Type B pancreatic cell (in vitro differentiated cells): ENCODE measurements at regions not wholly inside any gene's neighbourhood (a gene's known extent, or its start where the extent isn't known, plus 50 kb on each side); places are given as distances from the start of the nearest gene placed in this dataset.

Experiments
- DNase-seq: peaks from one replicate; pipeline ENCODE4 v3.0.0; 2021; ENCODE audit warnings: mixed read lengths; ENCODE audit not compliant: unreplicated experiment; ENCODE audit errors: extremely low spot score
- H3K27ac Mint-ChIP-seq: 2 replicates; pipeline ENCODE4 v1.8.0; 2021; ENCODE audit warnings: mild to moderate bottlenecking, mixed read lengths
- H3K27me3 Mint-ChIP-seq: 2 replicates; pipeline ENCODE4 v1.8.0; 2021; ENCODE audit warnings: mixed read lengths
- H3K36me3 Mint-ChIP-seq: 2 replicates; pipeline ENCODE4 v1.8.0; 2021; ENCODE audit warnings: mixed read lengths
- H3K4me1 Mint-ChIP-seq: one replicate; pipeline ENCODE4 v1.8.0; 2021; ENCODE audit warnings: mixed read lengths; ENCODE audit not compliant: unreplicated experiment
- H3K4me3 Mint-ChIP-seq: 2 replicates; pipeline ENCODE4 v1.8.0; 2021; ENCODE audit warnings: mild to moderate bottlenecking, mixed read lengths
- H3K9me3 Mint-ChIP-seq: 2 replicates; pipeline ENCODE4 v1.8.0; 2021; ENCODE audit warnings: mixed read lengths
- TF ChIP-seq, protein P1 (sequence below): fragments of 200-600 bp; sonication (generic); conservative IDR thresholded peaks from 2 replicates; pipeline ENCODE4 v1.5.0; 2021; ENCODE audit warnings: antibody characterized with exemption, mild to moderate bottlenecking

DNA sequence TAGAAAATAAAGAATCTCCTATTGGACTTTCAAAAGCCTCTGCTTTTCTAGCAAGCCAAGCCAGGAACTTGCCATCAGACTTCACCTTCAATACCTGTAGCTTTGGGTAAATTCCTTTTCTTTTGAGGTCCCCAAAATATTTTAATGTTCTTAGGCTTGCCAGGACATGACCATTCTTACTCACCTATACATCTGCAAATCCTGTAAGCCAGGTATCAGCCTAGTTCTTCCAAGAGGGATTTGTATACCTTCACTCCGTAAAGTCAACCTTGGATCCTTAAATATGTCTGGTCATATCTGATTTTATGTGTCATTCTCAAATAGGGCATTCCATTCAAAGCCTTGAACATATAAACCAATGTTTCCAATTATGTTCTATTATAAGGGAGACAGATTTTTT lies 210.6 kb upstream of the CELF2 start:
- Mint-ChIP-seq H3K36me3 (no peaks in the 10 kb centered on the region), H3K27me3 (peaks cover 8% of the 10 kb centered on the region), H3K9me3 (peaks cover 9% of the 10 kb centered on the region), H3K4me3 (no peak overlapping the region), H3K27ac (no peak overlapping the region), H3K4me1 (no peaks in the 10 kb centered on the region)
- TF ChIP-seq, protein P1, sequence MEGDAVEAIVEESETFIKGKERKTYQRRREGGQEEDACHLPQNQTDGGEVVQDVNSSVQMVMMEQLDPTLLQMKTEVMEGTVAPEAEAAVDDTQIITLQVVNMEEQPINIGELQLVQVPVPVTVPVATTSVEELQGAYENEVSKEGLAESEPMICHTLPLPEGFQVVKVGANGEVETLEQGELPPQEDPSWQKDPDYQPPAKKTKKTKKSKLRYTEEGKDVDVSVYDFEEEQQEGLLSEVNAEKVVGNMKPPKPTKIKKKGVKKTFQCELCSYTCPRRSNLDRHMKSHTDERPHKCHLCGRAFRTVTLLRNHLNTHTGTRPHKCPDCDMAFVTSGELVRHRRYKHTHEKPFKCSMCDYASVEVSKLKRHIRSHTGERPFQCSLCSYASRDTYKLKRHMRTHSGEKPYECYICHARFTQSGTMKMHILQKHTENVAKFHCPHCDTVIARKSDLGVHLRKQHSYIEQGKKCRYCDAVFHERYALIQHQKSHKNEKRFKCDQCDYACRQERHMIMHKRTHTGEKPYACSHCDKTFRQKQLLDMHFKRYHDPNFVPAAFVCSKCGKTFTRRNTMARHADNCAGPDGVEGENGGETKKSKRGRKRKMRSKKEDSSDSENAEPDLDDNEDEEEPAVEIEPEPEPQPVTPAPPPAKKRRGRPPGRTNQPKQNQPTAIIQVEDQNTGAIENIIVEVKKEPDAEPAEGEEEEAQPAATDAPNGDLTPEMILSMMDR, result no peak
- DNase-seq, result no peak

GRCh38 chr10:10811562-10811961 lies 206.1 kb upstream of the CELF2 start:
- no peaks in the 10 kb centered on the region for H3K36me3 Mint-ChIP-seq
- TF ChIP-seq, protein P1, result no peak
- H3K27me3 Mint-ChIP-seq, result peaks cover 8% of the 10 kb centered on the region
- peaks cover 5% of the 10 kb centered on the region for H3K9me3 Mint-ChIP-seq
- H3K4me1 Mint-ChIP-seq, result peaks cover 3% of the 10 kb centered on the region
- no peak overlapping the region for H3K27ac Mint-ChIP-seq
- no peak for DNase-seq
- no peak overlapping the region for H3K4me3 Mint-ChIP-seq

- Mint-ChIP-seq H3K4me1 (peaks cover 3% of the 10 kb centered on the region), H3K9me3 (peaks cover 9% of the 10 kb centered on the region), H3K4me3 (no peak overlapping the region), H3K36me3 (no peaks in the 10 kb centered on the region), H3K27ac (no peak overlapping the region), H3K27me3 (peaks cover 8% of the 10 kb centered on the region)
- TF ChIP-seq, protein P1, result no peak
- no peak for DNase-seq
These were observed 204.0 kb upstream of the CELF2 start for GRCh38 chr10:10813656-10814055.

GRCh38 chr10:10814069-10814468 lies 203.6 kb upstream of the CELF2 start:
- H3K9me3 Mint-ChIP-seq, result peaks cover 9% of the 10 kb centered on the region
- TF ChIP-seq, protein P1, result no peak
- H3K27me3 Mint-ChIP-seq, result peaks cover 7% of the 10 kb centered on the region

GRCh38 chr10:10816447-10816846 lies 201.2 kb upstream of the CELF2 start:
- DNase-seq, result no peak
- Mint-ChIP-seq H3K27me3 (peaks cover 3% of the 10 kb centered on the region), H3K4me1 (peaks cover 3% of the 10 kb centered on the region), H3K4me3 (no peak overlapping the region), H3K9me3 (peaks cover 14% of the 10 kb centered on the region), H3K36me3 (no peaks in the 10 kb centered on the region), H3K27ac (no peak overlapping the region)
- TF ChIP-seq, protein P1, result no peak

More at GRCh38 chr10:10814069-10814468, 203.6 kb upstream of the CELF2 start:
- Mint-ChIP-seq H3K4me3 (no peak overlapping the region), H3K4me1 (peaks cover 3% of the 10 kb centered on the region), H3K27ac (peak overlapping the region; percentile 59), H3K36me3 (no peaks in the 10 kb centered on the region)
- no peak for DNase-seq

DNA sequence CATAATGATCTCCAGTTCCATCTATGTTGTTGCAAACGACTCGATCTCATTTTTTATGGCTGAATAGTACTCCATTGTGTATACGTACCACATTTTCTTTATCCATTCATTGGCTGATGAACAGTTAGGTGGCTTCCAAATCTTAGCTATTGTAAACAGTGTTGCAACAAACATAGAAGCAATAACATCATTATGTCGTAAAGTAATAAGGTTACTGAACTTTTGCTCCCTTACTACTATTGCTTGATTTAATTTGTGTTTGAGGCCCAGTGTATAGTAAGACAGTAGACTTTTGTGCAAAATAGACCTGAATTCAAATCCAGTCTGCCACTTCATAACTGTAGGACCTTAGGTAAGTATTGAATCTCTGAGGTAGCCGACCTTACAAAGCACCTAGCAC lies 200.1 kb upstream of the CELF2 start:
- no peak for DNase-seq
- peaks cover 3% of the 10 kb centered on the region for H3K4me1 Mint-ChIP-seq
- H3K27ac Mint-ChIP-seq, result no peak overlapping the region
- peaks cover 9% of the 10 kb centered on the region for H3K9me3 Mint-ChIP-seq
- H3K4me3 Mint-ChIP-seq, result no peak overlapping the region
- H3K27me3 Mint-ChIP-seq, result no peaks in the 10 kb centered on the region
- TF ChIP-seq, protein P1, result no peak
- no peaks in the 10 kb centered on the region for H3K36me3 Mint-ChIP-seq
